Ovary (tissue), 3 donors: ENCODE measurements at regions not wholly inside any gene's neighbourhood (a gene's known extent, or its start where the extent isn't known, plus 50 kb on each side); places are given as distances from the start of the nearest gene placed in this dataset.
"Not testable (repeated sequence)": the region's sequence is repeated elsewhere in the genome, so short reads cannot be mapped to it uniquely, and the experiment has no call there.

Source experiments
- CTCF ChIP-seq, 3 donors: fragments of 450-650 bp in 2 of 3; fragments of 200-600 bp in 1 of 3; IDR thresholded peaks; one replicate each; pipeline versions ENCODE4 v1.5.1 to v1.8.0; 2016 to 2022; ENCODE audit warnings: antibody characterized with exemption in 3 of 3, mild to moderate bottlenecking in 1 of 3
- POLR2A ChIP-seq: fragments of 450-650 bp; IDR thresholded peaks from one replicate; pipeline ENCODE4 v1.6.1; 2017; ENCODE audit warnings: antibody characterized with exemption, mild to moderate bottlenecking, moderate library complexity
- donor health status: DM: no; HTN: no; CAD: no.

GRCh38 chr10:38365917-38366316 is 271.8 kb downstream of the ZNF37A start:
- TF ChIP-seq CTCF (IDR thresholded peaks at IDR 0.05); POLR2A: not testable (repeated sequence)
